Hepatocyte (in vitro differentiated cells): ENCODE measurements at regions not wholly inside any gene's neighbourhood (a gene's known extent, or its start where the extent isn't known, plus 50 kb on each side); places are given as distances from the start of the nearest gene placed in this dataset.

Source experiments
- CTCF ChIP-seq: fragments of 200-600 bp; sonication (generic); IDR thresholded peaks from 2 replicates; pipeline ENCODE4 v1.5.1; 2016; ENCODE audit warnings: antibody characterized with exemption, mild to moderate bottlenecking; ENCODE audit not compliant: poor library complexity
- EZH2 ChIP-seq: fragments of 200-600 bp; sonication (generic); IDR thresholded peaks from 2 replicates; pipeline ENCODE4 v1.6.1; 2016; ENCODE audit warnings: antibody characterized with exemption, mild to moderate bottlenecking, borderline replicate concordance

GRCh38 chr18:40061086-40061485 is 1893.9 kb upstream of the PIK3C3 start:
- TF ChIP-seq CTCF: no peak
- no peak for TF ChIP-seq EZH2
